Right lobe of liver (tissue), 4 donors: ENCODE measurements at regions not wholly inside any gene's neighbourhood (a gene's known extent, or its start where the extent isn't known, plus 50 kb on each side); places are given as distances from the start of the nearest gene placed in this dataset.

ENCODE experiments used
- POLR2A ChIP-seq: fragments of 450-650 bp; IDR thresholded peaks from one replicate; pipeline ENCODE4 v1.6.1; 2017; ENCODE audit warnings: antibody characterized with exemption, mild to moderate bottlenecking
- TF ChIP-seq, protein P1 (sequence below), 4 donors: fragments of 200-600 bp in 3 of 4; fragments of 450-650 bp in 1 of 4; IDR thresholded peaks; one replicate each; pipeline versions ENCODE4 v1.5.1 to v1.8.0; 2016 to 2022; ENCODE audit warnings: antibody characterized with exemption in 4 of 4, mild to moderate bottlenecking in 2 of 4
- donor health status: DM: no; HTN: no; CAD: no.
- donor health status: DM: no; HTN: no; CAD: no.
- donor health status: DM: no; HTN: yes; CAD: no.

DNA sequence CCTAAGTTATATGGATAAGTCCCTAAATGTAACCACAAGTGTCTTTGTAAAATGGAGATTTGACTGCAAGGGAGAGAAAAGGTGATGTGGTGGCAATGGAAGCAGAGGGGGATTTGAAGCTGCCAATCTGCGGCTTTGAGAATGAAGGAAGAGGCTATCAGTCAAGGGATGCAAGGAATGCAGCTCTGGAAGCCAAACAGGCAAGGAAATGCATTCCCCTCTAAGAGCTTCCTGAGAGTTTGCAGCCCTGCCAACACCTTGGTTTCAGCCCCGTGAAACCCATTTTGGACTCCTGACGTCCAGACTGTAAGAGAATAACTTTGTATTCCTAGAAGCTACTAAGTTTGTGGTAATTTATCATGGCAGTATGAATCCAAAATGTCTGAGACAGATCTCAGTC lies 167.3 kb upstream of the MPHOSPH6 start:
- TF ChIP-seq, protein P1, sequence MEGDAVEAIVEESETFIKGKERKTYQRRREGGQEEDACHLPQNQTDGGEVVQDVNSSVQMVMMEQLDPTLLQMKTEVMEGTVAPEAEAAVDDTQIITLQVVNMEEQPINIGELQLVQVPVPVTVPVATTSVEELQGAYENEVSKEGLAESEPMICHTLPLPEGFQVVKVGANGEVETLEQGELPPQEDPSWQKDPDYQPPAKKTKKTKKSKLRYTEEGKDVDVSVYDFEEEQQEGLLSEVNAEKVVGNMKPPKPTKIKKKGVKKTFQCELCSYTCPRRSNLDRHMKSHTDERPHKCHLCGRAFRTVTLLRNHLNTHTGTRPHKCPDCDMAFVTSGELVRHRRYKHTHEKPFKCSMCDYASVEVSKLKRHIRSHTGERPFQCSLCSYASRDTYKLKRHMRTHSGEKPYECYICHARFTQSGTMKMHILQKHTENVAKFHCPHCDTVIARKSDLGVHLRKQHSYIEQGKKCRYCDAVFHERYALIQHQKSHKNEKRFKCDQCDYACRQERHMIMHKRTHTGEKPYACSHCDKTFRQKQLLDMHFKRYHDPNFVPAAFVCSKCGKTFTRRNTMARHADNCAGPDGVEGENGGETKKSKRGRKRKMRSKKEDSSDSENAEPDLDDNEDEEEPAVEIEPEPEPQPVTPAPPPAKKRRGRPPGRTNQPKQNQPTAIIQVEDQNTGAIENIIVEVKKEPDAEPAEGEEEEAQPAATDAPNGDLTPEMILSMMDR (IDR thresholded peaks at IDR 0.05): no peak
- no peak for TF ChIP-seq POLR2A
